NB4 (cell line): ENCODE measurements at regions not wholly inside any gene's neighbourhood (a gene's known extent, or its start where the extent isn't known, plus 50 kb on each side); places are given as distances from the start of the nearest gene placed in this dataset.

Experiments
- DNase-seq: peaks from one replicate; pipeline ENCODE4 v3.0.0; 2010; ENCODE audit warnings: low read depth
- H3K4me3 ChIP-seq: one replicate; pipeline ENCODE4 v1.5.1; 2011; ENCODE audit warnings: mild to moderate bottlenecking, low read depth, low read length, moderate library complexity
- MYC ChIP-seq: IDR thresholded peaks from 2 replicates; pipeline ENCODE4 v1.6.1; 2011; ENCODE audit warnings: low read depth, low read length
- POLR2A ChIP-seq: IDR thresholded peaks from 2 replicates; pipeline ENCODE4 v1.6.1; 2011; ENCODE audit warnings: mild to moderate bottlenecking; ENCODE audit not compliant: insufficient read length; ENCODE audit errors: extremely low read depth
- TF ChIP-seq, protein P1 (sequence below): IDR thresholded peaks from 2 replicates; pipeline ENCODE4 v1.6.1; 2011; ENCODE audit warnings: low read depth, low read length
- TF ChIP-seq, protein P2 (sequence below): IDR thresholded peaks from one replicate; pipeline ENCODE4 v1.5.1; 2012; ENCODE audit warnings: low read depth, low read length

DNA sequence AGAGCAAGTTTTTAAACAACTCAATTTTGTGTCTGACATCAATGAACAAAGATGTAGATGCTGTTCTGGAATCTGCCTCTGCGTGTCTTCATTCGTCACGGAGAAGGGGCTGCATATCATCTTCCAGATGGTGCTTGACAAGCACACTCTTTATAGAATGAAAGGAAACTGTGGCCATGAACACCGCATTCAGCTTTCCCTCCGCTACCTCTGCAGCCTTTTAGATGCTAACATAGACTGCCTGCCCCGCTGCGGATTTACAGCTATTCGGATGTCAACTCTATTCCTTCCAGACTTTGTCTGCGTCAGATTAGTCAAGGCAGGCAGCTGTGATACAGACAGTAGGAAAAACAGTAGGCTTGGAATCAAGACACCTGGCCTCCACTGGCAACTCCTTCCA lies 232.9 kb downstream of the TJP1 start:
- DNase-seq, result no peak
- no peak overlapping the region for H3K4me3 ChIP-seq
- no peak for TF ChIP-seq MYC
- no peak for TF ChIP-seq POLR2A
- TF ChIP-seq, protein P1, sequence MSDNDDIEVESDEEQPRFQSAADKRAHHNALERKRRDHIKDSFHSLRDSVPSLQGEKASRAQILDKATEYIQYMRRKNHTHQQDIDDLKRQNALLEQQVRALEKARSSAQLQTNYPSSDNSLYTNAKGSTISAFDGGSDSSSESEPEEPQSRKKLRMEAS, result no peak
- TF ChIP-seq, protein P2, sequence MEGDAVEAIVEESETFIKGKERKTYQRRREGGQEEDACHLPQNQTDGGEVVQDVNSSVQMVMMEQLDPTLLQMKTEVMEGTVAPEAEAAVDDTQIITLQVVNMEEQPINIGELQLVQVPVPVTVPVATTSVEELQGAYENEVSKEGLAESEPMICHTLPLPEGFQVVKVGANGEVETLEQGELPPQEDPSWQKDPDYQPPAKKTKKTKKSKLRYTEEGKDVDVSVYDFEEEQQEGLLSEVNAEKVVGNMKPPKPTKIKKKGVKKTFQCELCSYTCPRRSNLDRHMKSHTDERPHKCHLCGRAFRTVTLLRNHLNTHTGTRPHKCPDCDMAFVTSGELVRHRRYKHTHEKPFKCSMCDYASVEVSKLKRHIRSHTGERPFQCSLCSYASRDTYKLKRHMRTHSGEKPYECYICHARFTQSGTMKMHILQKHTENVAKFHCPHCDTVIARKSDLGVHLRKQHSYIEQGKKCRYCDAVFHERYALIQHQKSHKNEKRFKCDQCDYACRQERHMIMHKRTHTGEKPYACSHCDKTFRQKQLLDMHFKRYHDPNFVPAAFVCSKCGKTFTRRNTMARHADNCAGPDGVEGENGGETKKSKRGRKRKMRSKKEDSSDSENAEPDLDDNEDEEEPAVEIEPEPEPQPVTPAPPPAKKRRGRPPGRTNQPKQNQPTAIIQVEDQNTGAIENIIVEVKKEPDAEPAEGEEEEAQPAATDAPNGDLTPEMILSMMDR, result no peak

DNA sequence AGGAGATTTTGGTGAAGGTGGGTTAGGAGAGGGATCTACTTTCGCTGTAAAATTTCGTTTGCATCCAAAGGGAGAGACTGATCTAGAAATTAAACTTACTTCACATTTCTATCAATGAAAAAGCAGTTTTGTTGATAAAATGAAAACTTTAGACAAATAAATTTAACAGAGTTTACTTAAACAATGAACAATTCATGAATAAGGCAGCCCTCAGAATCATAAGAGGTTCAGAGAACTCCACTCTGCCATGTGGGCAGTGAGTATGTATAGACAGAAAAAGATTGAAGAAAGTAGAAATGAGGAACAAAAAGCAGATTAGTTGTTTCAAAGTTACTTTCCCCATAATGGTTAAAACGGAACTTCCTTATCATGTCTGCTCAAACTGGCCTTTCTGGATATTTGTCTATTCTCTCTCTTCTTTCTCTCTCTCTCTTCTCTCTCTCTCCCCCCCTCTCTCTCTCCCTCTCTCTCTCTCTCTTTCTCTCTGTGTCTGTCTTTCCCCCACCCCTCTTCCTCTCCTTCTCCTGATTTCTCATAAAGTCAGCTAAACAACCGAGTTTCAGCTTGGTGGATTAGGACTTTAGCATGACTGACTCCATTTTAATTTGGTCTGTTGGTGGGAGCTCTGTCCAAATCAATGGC lies 248.9 kb downstream of the TJP1 start:
- no peak overlapping the region for H3K4me3 ChIP-seq
- no peak for DNase-seq
- TF ChIP-seq MYC, result no peak
- TF ChIP-seq, protein P1, result no peak
- TF ChIP-seq, protein P2, result no peak
- TF ChIP-seq POLR2A, result no peak

DNA sequence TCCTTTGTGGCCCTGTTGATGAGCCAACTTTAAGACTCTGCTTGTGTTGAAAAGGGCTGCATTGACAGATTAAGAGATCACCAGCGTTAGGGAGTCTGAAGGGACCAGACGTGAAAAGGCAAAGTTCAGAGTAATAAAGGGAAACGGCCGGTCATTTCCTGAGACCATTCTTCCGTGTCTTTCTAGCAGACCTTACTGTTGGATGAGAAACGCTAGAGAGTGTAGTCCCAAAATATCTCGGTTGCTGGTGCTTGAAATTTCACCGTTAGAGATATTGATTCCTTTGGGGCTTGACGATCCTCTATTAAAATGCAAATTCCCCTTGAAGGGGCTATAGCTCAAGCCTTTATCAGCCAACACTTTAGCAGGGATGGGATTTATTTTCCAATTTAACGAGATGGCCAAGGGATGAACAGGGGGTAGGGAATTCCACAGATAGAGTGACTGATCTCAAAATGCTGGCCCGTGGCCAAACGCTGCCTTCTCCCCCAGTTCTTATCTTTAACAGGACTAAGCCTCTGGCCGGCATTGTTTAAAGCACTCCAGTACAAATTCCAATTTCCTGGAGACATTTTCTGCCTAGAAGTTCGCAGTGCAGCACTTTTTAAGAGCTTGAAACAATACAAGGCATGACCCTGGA lies 250.4 kb downstream of the TJP1 start:
- TF ChIP-seq MYC (no peak), POLR2A (no peak)
- TF ChIP-seq, protein P1, result no peak
- TF ChIP-seq, protein P2, result no peak
- DNase-seq, result no peak
- H3K4me3 ChIP-seq, result no peak overlapping the region

DNA sequence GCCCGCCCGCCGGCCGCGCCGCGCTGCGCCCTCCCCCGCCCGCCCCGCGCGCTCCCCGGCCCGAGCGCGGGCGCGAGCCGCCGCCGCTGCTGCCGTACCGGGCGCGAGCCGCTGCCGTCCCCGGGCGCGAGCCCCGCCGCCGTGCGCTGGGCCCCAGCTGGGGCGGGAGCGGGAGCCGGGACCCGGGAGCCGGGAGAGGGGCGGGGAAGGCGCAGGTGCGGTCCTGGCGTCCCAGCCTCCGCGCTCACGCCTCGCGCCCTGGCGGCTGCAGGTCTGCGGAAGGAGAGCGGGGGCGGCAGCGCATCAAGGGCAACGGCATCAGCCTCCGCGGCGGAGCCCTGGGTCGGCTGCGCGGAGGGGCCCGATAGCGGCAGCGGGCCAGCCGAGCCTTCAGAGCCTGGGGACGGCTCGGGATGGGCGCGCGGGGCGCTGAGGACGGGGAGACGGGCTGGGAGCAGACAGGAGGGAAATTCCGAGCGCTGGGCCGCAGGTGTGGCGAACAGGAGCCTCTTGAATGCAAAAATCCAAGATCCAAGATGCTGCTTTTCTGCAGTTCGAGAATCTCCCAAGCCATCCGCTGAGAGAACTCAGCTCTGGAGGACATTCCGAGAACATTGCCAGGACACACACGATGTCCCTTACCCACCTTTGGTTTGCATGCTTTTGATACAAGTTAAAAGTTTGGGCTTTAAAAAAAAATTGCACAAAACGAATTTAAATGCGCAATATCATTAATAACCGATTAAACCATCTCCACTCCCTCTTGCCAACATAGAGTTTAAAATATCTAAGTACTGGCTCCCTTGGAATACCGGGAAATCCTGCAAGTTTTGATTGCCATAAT lies 251.1 kb downstream of the TJP1 start:
- H3K4me3 ChIP-seq, result no peak overlapping the region
- DNase-seq, result no peak
- no peak for TF ChIP-seq POLR2A

DNA sequence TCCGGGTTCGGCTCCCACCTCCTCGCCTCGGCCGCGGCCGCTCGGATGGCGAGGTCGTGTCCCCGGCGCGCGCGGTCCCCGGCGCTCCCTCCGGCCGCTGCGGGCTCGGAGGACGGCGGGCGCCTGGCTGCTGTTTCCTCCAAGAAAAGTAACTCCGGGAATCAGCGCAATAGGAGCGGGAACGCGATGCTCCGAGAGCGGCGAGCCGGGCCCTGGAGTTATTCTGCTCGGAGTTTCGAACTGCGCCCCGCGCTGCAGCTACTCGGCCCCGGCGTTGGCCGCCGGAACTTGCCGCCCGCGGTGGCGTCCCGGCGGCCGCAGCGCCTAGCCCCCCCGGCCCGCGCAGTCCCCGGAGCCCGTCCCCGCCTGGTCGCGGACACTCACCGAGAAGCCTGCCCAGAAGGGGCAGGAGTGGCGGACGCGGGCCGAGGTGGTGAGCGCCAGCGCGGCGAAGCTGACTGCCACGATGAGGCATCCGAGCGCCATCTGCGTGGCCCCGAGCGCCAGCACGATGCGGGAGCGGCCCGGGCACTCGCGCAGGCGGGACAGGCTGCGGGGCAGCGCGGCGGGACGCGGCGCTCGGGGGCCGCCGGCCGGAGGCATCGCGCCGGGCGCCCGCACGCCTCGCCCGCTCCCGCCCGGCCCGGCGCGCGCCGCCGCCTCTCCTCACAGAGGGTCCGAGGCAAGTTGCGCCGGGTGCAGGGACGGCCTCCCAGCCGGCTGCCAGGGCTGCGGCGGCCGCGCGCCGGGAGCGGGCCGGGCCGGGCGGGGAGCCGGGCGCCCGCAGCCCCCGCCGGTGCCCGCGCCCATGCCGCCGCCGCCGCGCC lies 251.9 kb downstream of the TJP1 start:
- H3K4me3 ChIP-seq, result no peak overlapping the region
- DNase-seq, result no peak
- TF ChIP-seq, protein P1, result no peak
- TF ChIP-seq MYC, result no peak
- TF ChIP-seq POLR2A, result no peak
- TF ChIP-seq, protein P2, result no peak
